Upper lobe of right lung (tissue), 1 donor: ENCODE measurements at regions not wholly inside any gene's neighbourhood (a gene's known extent, or its start where the extent isn't known, plus 50 kb on each side); places are given as distances from the start of the nearest gene placed in this dataset.
A peak's percentile ranks its signal among the peaks of the same experiment; 100 is the strongest.
"Not testable (repeated sequence)": the region's sequence is repeated elsewhere in the genome, so short reads cannot be mapped to it uniquely, and the experiment has no call there.

Source experiments
- ATAC-seq: fragments of 200-7000 bp; cut with Tn5 transposase; one replicate; pipeline ENCODE4 v1.9.1; 2020; ENCODE audit warnings: mild to moderate bottlenecking, moderate library complexity
- DNase-seq: peaks from one replicate; pipeline ENCODE4 v3.0.0-alpha.2; 2020
- H3K27ac ChIP-seq: fragments of 200-600 bp; one replicate; pipeline ENCODE4 v1.8.0; 2022
- H3K27me3 ChIP-seq: fragments of 200-600 bp; one replicate; pipeline ENCODE4 v1.8.0; 2022; ENCODE audit warnings: mild to moderate bottlenecking
- H3K36me3 ChIP-seq: fragments of 200-600 bp; one replicate; pipeline ENCODE4 v1.8.0; 2022
- H3K4me1 ChIP-seq: fragments of 200-600 bp; one replicate; pipeline ENCODE4 v1.8.0; 2022
- H3K4me3 ChIP-seq: fragments of 200-600 bp; one replicate; pipeline ENCODE4 v1.8.0; 2022; ENCODE audit warnings: mild to moderate bottlenecking
- H3K9me3 ChIP-seq: fragments of 200-600 bp; one replicate; pipeline ENCODE4 v1.8.0; 2022
- intact Hi-C: fragments of 100-400 bp; cut with DNase I; formaldehyde crosslinking; loops from one replicate; pipeline ENCODE4 v1.11.0; 2022
- TF ChIP-seq, protein P1 (sequence below): fragments of 200-600 bp; IDR thresholded peaks from one replicate; pipeline ENCODE4 v1.8.0; 2022; ENCODE audit warnings: antibody characterized with exemption
- donor health status: DM: no; HTN: yes; CAD: no; lungs with severe emphysema.

DNA sequence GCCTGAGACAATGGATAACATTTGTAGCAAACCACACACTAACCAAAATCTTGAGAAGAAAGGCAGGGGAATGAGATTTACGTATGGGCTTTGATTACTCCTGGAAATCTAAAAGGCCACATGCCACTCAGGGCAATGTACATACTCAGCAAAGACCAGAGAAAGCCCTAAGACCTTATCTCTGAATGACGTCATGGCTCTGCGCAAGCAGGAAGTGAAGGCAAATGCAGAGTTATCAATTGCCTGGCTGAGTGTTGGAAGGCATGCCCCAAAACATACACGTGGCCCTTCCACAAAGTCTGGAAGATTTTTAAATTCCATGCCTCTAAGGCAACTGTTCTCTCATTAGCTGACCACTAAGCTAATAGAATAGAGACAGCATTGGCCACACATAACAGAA lies 90.9 kb upstream of the NRBF2 start:
- Histone ChIP-seq H3K4me3 (no peak overlapping the region), H3K27me3 (no peaks in the 10 kb centered on the region), H3K4me1 (no peaks in the 10 kb centered on the region), H3K9me3 (no peaks in the 10 kb centered on the region), H3K27ac (no peak overlapping the region), H3K36me3 (no peaks in the 10 kb centered on the region)
- no peak for DNase-seq
- intact Hi-C loops, result no loop called here
- TF ChIP-seq, protein P1, sequence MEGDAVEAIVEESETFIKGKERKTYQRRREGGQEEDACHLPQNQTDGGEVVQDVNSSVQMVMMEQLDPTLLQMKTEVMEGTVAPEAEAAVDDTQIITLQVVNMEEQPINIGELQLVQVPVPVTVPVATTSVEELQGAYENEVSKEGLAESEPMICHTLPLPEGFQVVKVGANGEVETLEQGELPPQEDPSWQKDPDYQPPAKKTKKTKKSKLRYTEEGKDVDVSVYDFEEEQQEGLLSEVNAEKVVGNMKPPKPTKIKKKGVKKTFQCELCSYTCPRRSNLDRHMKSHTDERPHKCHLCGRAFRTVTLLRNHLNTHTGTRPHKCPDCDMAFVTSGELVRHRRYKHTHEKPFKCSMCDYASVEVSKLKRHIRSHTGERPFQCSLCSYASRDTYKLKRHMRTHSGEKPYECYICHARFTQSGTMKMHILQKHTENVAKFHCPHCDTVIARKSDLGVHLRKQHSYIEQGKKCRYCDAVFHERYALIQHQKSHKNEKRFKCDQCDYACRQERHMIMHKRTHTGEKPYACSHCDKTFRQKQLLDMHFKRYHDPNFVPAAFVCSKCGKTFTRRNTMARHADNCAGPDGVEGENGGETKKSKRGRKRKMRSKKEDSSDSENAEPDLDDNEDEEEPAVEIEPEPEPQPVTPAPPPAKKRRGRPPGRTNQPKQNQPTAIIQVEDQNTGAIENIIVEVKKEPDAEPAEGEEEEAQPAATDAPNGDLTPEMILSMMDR, result no peak
- ATAC-seq, result no peak

- intact Hi-C loops, H3K9me3 ChIP-seq: not testable (repeated sequence)
Measured at GRCh38 chr10:63033616-63034185, 99.4 kb upstream of the NRBF2 start.

GRCh38 chr10:63030536-63030935 lies 102.6 kb upstream of the NRBF2 start:
- TF ChIP-seq, protein P1, result no peak
- Histone ChIP-seq H3K4me1 (no peaks in the 10 kb centered on the region), H3K9me3 (no peaks in the 10 kb centered on the region), H3K27ac (no peak overlapping the region), H3K36me3 (no peaks in the 10 kb centered on the region), H3K27me3 (no peaks in the 10 kb centered on the region), H3K4me3 (no peak overlapping the region)
- intact Hi-C loops, result no loop called here
- no peak for ATAC-seq
- no peak for DNase-seq

More at GRCh38 chr10:63033616-63034185, 99.4 kb upstream of the NRBF2 start:
- DNase-seq, H3K27me3 ChIP-seq, H3K36me3 ChIP-seq, H3K4me1 ChIP-seq, H3K27ac ChIP-seq, H3K4me3 ChIP-seq, ATAC-seq: not testable (repeated sequence)

GRCh38 chr10:63027531-63027930 lies 105.6 kb upstream of the NRBF2 start:
- Histone ChIP-seq H3K36me3 (no peaks in the 10 kb centered on the region), H3K27me3 (no peaks in the 10 kb centered on the region), H3K27ac (no peak overlapping the region), H3K4me3 (no peak overlapping the region), H3K4me1 (no peaks in the 10 kb centered on the region), H3K9me3 (no peaks in the 10 kb centered on the region)
- peak; percentile 55 for ATAC-seq
- DNase-seq, result no peak
- intact Hi-C loops, result no loop called here
- TF ChIP-seq, protein P1, result no peak

GRCh38 chr10:63021225-63021624 lies 111.9 kb upstream of the NRBF2 start:
- H3K27ac ChIP-seq, result no peak overlapping the region
- H3K9me3 ChIP-seq, result no peaks in the 10 kb centered on the region
- no peaks in the 10 kb centered on the region for H3K36me3 ChIP-seq
- DNase-seq (no peak), ATAC-seq (peak; percentile 54)
- intact Hi-C loops, result no loop called here
- no peaks in the 10 kb centered on the region for H3K27me3 ChIP-seq
- H3K4me3 ChIP-seq, result no peak overlapping the region
- H3K4me1 ChIP-seq, result no peaks in the 10 kb centered on the region
- TF ChIP-seq, protein P1, result no peak

DNA sequence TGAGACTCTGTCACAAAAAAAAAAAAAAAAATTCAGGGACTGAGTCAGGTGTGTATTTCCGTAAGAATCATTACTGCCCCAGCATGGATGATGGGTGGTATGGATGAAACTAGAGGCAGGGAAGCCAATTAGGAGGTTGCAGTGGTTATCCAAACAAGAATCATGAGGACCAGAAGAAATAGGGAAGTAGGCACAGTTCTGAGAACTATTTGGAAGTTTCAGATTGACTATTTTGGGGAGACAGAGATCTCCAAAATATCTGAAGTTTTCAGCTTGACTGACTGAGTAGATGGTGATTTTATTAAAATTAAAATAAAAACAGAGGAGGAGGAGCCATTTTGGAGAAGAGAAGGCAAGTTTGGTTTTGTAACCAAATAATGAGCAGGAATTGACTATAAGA lies 119.4 kb upstream of the NRBF2 start:
- H3K4me3 ChIP-seq, result no peak overlapping the region
- H3K9me3 ChIP-seq, result no peaks in the 10 kb centered on the region
- H3K36me3 ChIP-seq, result no peaks in the 10 kb centered on the region
- no peak for DNase-seq
- TF ChIP-seq, protein P1, result no peak
- no peaks in the 10 kb centered on the region for H3K4me1 ChIP-seq
- no peak overlapping the region for H3K27ac ChIP-seq
- intact Hi-C loops, result no loop called here
- no peak for ATAC-seq
- no peaks in the 10 kb centered on the region for H3K27me3 ChIP-seq
